ENCODE measurements at regions not wholly inside any gene's neighbourhood (a gene's known extent, or its start where the extent isn't known, plus 50 kb on each side); places are given as distances from the start of the nearest gene placed in this dataset.

GRCh38 chr2:145841973-145842372, 1322.1 kb upstream of the ZEB2 start:
- H3K4me3 ChIP-seq (ENCODE audit: low read length): no peak overlapping the region
- no peak for DNase-seq (ENCODE audit: low read depth)
- TF ChIP-seq CTCF (conservative IDR thresholded peaks at IDR 0.05; ENCODE audit: low read depth, low read length): no peak

- no peak for DNase-seq (ENCODE audit: low read depth)
- no peak for TF ChIP-seq CTCF (conservative IDR thresholded peaks at IDR 0.05; ENCODE audit: low read depth, low read length)
Observed at GRCh38 chr2:145836986-145837385, 1317.1 kb upstream of the ZEB2 start.

GRCh38 chr2:145835665-145836064, 1315.7 kb upstream of the ZEB2 start:
- no peak for TF ChIP-seq CTCF (conservative IDR thresholded peaks at IDR 0.05; ENCODE audit: low read depth, low read length)
- no peak for DNase-seq (ENCODE audit: low read depth)
- no peak overlapping the region for H3K4me3 ChIP-seq (ENCODE audit: low read length)

More at GRCh38 chr2:145836986-145837385, 1317.1 kb upstream of the ZEB2 start:
- H3K4me3 ChIP-seq (ENCODE audit: low read length): no peak overlapping the region

- DNase-seq (ENCODE audit: low read depth): no peak
- no peak overlapping the region for H3K4me3 ChIP-seq (ENCODE audit: low read length)
- no peak for TF ChIP-seq CTCF (conservative IDR thresholded peaks at IDR 0.05; ENCODE audit: low read depth, low read length)
Observed at GRCh38 chr2:145832681-145833080, 1312.8 kb upstream of the ZEB2 start.

- no peak for DNase-seq (ENCODE audit: low read depth)
- H3K4me3 ChIP-seq (ENCODE audit: low read length): no peak overlapping the region
- no peak for TF ChIP-seq CTCF (conservative IDR thresholded peaks at IDR 0.05; ENCODE audit: low read depth, low read length)
Observed at GRCh38 chr2:145829931-145830330, 1310.0 kb upstream of the ZEB2 start.

- no peak for DNase-seq (ENCODE audit: low read depth)
- no peak overlapping the region for H3K4me3 ChIP-seq (ENCODE audit: low read length)
Observed at GRCh38 chr2:145827235-145827634, 1307.3 kb upstream of the ZEB2 start.

More at GRCh38 chr2:145827235-145827634, 1307.3 kb upstream of the ZEB2 start:
- TF ChIP-seq CTCF (conservative IDR thresholded peaks at IDR 0.05; ENCODE audit: low read depth, low read length): no peak
